GM23338 (cell line): ENCODE measurements at regions not wholly inside any gene's neighbourhood (a gene's known extent, or its start where the extent isn't known, plus 50 kb on each side); places are given as distances from the start of the nearest gene placed in this dataset.

Experiments used
- CREB1 ChIP-seq: fragments of 250-450 bp; sonication (Bioruptor Pico); IDR thresholded peaks from 2 replicates; pipeline ENCODE4 v1.5.0; 2020; ENCODE audit warnings: low read depth, mild to moderate bottlenecking, moderate library complexity
- EZH2 ChIP-seq: fragments of 200-600 bp; sonication (generic); IDR thresholded peaks from one replicate; pipeline ENCODE4 v1.8.0; 2017; ENCODE audit warnings: antibody characterized with exemption, mild to moderate bottlenecking, low read depth; ENCODE audit not compliant: unreplicated experiment
- EZH2phosphoT487 ChIP-seq: fragments of 200-600 bp; sonication (generic); IDR thresholded peaks from one replicate; pipeline ENCODE4 v1.8.1; 2018; ENCODE audit warnings: antibody characterized with exemption; ENCODE audit not compliant: unreplicated experiment
- JUNB ChIP-seq: IDR thresholded peaks from one replicate; pipeline ENCODE4 v1.6.1; 2016; ENCODE audit warnings: antibody characterized with exemption; ENCODE audit not compliant: unreplicated experiment
- NANOG ChIP-seq: IDR thresholded peaks from 2 replicates; pipeline ENCODE4 v1.6.1; 2016; ENCODE audit warnings: antibody characterized with exemption, borderline replicate concordance
- POLR2AphosphoS5 ChIP-seq: IDR thresholded peaks from 2 replicates; pipeline ENCODE4 v1.6.1; 2016; ENCODE audit warnings: antibody characterized with exemption, low read depth
- STAT1 ChIP-seq: IDR thresholded peaks from one replicate; pipeline ENCODE4 v1.6.1; 2016; ENCODE audit warnings: antibody characterized with exemption; ENCODE audit not compliant: unreplicated experiment
- ZNF114 ChIP-seq: fragments of 250-450 bp; sonication (Bioruptor Pico); IDR thresholded peaks from 2 replicates; pipeline ENCODE4 v1.5.0; 2020; ENCODE audit warnings: mild to moderate bottlenecking, moderate library complexity
- ZNF331 ChIP-seq: fragments of 250-450 bp; sonication (Bioruptor Pico); IDR thresholded peaks from 2 replicates; pipeline ENCODE4 v1.5.0; 2020; ENCODE audit warnings: low read depth, mild to moderate bottlenecking, moderate library complexity
- TF ChIP-seq, protein P1 (sequence below), 2 experiments: fragments of 200-600 bp in 1 of 2; sonication (generic) in 1 of 2; conservative IDR thresholded peaks; 2 replicates each; pipeline versions ENCODE4 v1.5.1 to v1.6.1; 2016 to 2017; ENCODE audit warnings: antibody characterized with exemption in 2 of 2, low read depth in 2 of 2, mild to moderate bottlenecking in 2 of 2, moderate library complexity in 1 of 2
- TF ChIP-seq, protein P2 (sequence below): IDR thresholded peaks from one replicate; pipeline ENCODE4 v1.6.1; 2018; ENCODE audit warnings: antibody characterized with exemption; ENCODE audit not compliant: unreplicated experiment

DNA sequence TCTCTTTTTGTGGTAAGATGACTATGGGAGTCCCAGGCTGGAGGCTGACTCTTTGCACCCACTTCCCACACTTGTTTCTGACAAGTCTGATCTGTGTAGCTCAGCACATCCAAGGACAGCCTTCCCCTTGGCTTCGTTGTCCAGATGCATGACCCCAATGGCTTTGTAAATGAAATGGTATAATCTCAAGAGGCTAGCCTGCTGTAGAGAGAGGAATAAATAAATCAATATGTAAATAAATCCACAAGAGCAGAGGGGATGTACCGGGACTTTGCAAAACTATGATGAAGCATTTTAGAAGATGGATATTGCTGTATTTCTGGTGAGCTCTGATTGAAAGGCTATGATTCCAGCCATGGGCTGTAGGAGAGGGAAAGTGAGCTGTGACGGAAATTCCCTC lies 79.9 kb upstream of the NEO1 start:
- TF ChIP-seq POLR2AphosphoS5 (no peak), EZH2phosphoT487 (no peak), EZH2 (no peak), ZNF114 (CRISPR knock-in tag) (no peak), NANOG (no peak), CREB1 (CRISPR knock-in tag) (no peak), STAT1 (no peak), JUNB (no peak), ZNF331 (CRISPR knock-in tag) (no peak)
- TF ChIP-seq, protein P1, sequence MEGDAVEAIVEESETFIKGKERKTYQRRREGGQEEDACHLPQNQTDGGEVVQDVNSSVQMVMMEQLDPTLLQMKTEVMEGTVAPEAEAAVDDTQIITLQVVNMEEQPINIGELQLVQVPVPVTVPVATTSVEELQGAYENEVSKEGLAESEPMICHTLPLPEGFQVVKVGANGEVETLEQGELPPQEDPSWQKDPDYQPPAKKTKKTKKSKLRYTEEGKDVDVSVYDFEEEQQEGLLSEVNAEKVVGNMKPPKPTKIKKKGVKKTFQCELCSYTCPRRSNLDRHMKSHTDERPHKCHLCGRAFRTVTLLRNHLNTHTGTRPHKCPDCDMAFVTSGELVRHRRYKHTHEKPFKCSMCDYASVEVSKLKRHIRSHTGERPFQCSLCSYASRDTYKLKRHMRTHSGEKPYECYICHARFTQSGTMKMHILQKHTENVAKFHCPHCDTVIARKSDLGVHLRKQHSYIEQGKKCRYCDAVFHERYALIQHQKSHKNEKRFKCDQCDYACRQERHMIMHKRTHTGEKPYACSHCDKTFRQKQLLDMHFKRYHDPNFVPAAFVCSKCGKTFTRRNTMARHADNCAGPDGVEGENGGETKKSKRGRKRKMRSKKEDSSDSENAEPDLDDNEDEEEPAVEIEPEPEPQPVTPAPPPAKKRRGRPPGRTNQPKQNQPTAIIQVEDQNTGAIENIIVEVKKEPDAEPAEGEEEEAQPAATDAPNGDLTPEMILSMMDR (conservative IDR thresholded peaks at IDR 0.05; ENCODE audit: low read depth in 2 of 2): no peak
- TF ChIP-seq, protein P2, sequence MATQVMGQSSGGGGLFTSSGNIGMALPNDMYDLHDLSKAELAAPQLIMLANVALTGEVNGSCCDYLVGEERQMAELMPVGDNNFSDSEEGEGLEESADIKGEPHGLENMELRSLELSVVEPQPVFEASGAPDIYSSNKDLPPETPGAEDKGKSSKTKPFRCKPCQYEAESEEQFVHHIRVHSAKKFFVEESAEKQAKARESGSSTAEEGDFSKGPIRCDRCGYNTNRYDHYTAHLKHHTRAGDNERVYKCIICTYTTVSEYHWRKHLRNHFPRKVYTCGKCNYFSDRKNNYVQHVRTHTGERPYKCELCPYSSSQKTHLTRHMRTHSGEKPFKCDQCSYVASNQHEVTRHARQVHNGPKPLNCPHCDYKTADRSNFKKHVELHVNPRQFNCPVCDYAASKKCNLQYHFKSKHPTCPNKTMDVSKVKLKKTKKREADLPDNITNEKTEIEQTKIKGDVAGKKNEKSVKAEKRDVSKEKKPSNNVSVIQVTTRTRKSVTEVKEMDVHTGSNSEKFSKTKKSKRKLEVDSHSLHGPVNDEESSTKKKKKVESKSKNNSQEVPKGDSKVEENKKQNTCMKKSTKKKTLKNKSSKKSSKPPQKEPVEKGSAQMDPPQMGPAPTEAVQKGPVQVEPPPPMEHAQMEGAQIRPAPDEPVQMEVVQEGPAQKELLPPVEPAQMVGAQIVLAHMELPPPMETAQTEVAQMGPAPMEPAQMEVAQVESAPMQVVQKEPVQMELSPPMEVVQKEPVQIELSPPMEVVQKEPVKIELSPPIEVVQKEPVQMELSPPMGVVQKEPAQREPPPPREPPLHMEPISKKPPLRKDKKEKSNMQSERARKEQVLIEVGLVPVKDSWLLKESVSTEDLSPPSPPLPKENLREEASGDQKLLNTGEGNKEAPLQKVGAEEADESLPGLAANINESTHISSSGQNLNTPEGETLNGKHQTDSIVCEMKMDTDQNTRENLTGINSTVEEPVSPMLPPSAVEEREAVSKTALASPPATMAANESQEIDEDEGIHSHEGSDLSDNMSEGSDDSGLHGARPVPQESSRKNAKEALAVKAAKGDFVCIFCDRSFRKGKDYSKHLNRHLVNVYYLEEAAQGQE: no peak
